ENCODE measurements at regions not wholly inside any gene's neighbourhood (a gene's known extent, or its start where the extent isn't known, plus 50 kb on each side); places are given as distances from the start of the nearest gene placed in this dataset.

DNA sequence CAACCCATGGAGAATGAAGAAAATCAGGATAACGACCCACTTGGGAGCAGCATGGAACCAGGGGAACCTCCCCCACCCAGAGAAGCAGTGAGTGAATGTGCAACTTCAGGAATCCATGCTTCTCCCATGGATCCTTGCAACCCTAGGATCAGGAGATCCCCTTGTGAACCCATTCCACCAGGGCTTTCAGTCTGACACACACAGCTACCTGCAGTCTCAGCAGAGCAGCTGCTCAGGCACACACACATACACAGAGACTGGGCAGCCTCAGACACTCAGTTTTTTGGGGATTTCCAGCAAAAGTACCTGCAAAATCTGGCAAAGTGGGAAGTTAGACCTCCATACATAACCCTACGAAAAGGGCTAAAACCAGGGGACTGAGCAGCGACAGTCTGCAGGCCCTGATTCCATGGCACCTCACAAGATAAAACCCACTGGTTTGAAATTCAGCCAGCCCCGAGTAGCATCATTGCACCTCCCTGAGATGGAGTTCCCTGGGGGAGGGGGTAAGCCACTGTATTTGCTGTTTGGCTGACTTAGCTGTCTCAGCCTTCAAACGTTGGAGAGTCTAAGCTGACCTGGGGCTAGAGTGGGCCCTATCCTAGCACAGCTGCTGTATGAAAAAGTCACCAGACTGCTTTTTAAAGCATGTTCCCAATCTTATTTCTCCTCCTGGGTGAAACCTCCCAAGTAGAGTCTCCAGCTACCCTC is 737.5 kb upstream of the NDST4 start:
- TF ChIP-seq, protein P1, sequence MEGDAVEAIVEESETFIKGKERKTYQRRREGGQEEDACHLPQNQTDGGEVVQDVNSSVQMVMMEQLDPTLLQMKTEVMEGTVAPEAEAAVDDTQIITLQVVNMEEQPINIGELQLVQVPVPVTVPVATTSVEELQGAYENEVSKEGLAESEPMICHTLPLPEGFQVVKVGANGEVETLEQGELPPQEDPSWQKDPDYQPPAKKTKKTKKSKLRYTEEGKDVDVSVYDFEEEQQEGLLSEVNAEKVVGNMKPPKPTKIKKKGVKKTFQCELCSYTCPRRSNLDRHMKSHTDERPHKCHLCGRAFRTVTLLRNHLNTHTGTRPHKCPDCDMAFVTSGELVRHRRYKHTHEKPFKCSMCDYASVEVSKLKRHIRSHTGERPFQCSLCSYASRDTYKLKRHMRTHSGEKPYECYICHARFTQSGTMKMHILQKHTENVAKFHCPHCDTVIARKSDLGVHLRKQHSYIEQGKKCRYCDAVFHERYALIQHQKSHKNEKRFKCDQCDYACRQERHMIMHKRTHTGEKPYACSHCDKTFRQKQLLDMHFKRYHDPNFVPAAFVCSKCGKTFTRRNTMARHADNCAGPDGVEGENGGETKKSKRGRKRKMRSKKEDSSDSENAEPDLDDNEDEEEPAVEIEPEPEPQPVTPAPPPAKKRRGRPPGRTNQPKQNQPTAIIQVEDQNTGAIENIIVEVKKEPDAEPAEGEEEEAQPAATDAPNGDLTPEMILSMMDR (IDR thresholded peaks at IDR 0.05), result no peak
- no peaks in the 10 kb centered on the region for H3K4me1 Mint-ChIP-seq (ENCODE audit: low read depth)
- DNase-seq, result no peak
- no peaks in the 10 kb centered on the region for H3K27me3 Mint-ChIP-seq (ENCODE audit: insufficient read depth)
- H3K27ac Mint-ChIP-seq, result no peak overlapping the region
- H3K4me3 Mint-ChIP-seq, result no peak overlapping the region
- no peaks in the 10 kb centered on the region for H3K36me3 Mint-ChIP-seq (ENCODE audit: low read depth)
- peaks cover 21% of the 10 kb centered on the region for H3K9me3 Mint-ChIP-seq

DNA sequence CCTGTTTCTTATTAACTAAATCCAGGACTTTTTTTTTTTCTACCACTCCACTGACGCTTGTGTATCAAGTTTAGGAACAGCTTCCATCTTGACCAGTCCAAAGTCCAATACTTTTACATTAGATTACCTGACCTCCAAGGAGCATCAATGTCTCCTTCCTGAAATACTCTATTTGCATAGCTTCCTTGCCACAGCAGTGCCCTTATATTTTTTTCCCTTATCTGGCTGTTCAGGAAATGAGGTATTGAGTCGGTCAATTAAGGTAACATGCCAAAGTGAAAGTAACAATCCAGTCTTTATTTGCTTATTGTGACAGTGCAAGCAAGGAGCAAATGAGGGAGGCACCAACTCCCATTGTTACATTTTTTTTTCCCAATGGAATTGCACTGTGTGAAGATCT is 730.8 kb upstream of the NDST4 start:
- Mint-ChIP-seq H3K27me3 (ENCODE audit: insufficient read depth) (no peaks in the 10 kb centered on the region), H3K4me3 (no peak overlapping the region), H3K27ac (no peak overlapping the region), H3K36me3 (ENCODE audit: low read depth) (no peaks in the 10 kb centered on the region), H3K9me3 (peaks cover 16% of the 10 kb centered on the region), H3K4me1 (ENCODE audit: low read depth) (no peaks in the 10 kb centered on the region)
- TF ChIP-seq, protein P1 (IDR thresholded peaks at IDR 0.05), result no peak
- DNase-seq, result no peak

DNA sequence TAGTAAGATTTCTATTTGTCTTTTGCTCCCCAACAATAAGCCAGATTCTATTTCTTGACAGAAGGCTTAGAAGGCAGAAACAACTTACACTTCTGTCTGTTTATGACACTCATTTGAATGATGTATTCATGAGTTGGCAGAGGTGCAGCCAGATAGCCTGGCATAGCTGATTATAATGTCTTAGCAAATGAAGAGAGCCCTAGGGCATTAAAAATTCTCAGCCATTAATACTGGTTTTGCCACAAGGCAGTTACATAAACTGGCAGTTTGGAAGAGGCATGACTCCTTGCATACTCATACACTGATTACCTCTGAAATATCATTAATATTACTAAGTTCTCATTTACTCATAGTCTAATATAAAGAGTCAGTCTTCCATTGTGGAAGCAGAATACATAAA is 728.5 kb upstream of the NDST4 start:
- H3K4me1 Mint-ChIP-seq (ENCODE audit: low read depth), result no peaks in the 10 kb centered on the region
- DNase-seq, result no peak
- no peak overlapping the region for H3K4me3 Mint-ChIP-seq

DNA sequence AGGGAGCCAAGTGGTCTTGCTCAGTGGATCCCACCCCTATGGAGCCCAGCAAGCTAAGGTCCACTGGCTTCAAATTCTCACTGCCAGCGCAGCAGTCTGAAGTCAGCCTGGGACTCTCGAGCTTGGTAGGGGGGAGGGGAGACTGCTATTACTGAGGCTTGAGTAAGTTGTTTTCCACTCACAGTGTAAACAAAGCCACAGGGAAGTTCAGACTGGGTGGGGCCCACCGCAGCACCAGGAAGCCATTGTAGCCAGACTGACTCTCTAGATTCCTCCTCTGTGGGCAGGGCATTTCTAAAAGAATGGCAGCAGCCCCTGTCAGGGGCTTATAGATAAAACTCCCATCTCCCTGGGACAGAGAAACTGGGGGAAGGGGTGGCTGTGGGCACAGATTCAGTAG is 721.0 kb upstream of the NDST4 start:
- H3K4me3 Mint-ChIP-seq, result no peak overlapping the region

More for the DNA sequence above, 728.5 kb upstream of the NDST4 start:
- Mint-ChIP-seq H3K36me3 (ENCODE audit: low read depth) (no peaks in the 10 kb centered on the region), H3K27me3 (ENCODE audit: insufficient read depth) (no peaks in the 10 kb centered on the region), H3K9me3 (peaks cover 39% of the 10 kb centered on the region), H3K27ac (no peak overlapping the region)
- TF ChIP-seq, protein P1 (IDR thresholded peaks at IDR 0.05), result no peak

DNA sequence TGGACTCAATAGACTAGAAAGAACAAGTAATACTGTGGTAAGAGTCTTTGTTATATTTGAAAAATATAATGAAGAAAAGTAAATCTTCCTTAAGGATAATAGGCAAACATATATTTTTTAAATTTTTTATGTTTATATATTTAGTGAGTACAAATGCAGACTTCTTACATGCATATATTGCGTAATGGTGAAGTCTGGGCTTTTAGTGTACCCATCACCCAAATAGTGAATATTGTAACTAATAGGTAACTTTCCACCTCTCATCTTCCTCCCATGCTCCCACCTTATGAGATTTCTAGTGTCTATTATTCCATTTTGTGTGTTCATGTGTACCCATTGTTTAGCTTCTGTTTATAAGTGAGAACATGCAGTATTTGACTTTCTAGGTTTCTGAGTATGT is 711.2 kb upstream of the NDST4 start:
- H3K4me3 Mint-ChIP-seq, result no peak overlapping the region
- no peaks in the 10 kb centered on the region; the same call in 1 of the 2 replicates for H3K36me3 Mint-ChIP-seq (ENCODE audit: low read depth)
- TF ChIP-seq, protein P1 (IDR thresholded peaks at IDR 0.05), result no peak
- H3K9me3 Mint-ChIP-seq, result peaks cover 28% of the 10 kb centered on the region
- H3K27ac Mint-ChIP-seq, result no peak overlapping the region
- no peaks in the 10 kb centered on the region for H3K4me1 Mint-ChIP-seq (ENCODE audit: low read depth)
- H3K27me3 Mint-ChIP-seq (ENCODE audit: insufficient read depth), result no peaks in the 10 kb centered on the region
- DNase-seq, result no peak

More for the DNA sequence above, 721.0 kb upstream of the NDST4 start:
- Mint-ChIP-seq H3K36me3 (ENCODE audit: low read depth) (no peaks in the 10 kb centered on the region), H3K9me3 (peaks cover 59% of the 10 kb centered on the region), H3K4me1 (ENCODE audit: low read depth) (no peaks in the 10 kb centered on the region), H3K27ac (no peak overlapping the region), H3K27me3 (ENCODE audit: insufficient read depth) (no peaks in the 10 kb centered on the region; the same call in 1 of the 2 replicates)
- no peak for DNase-seq
- TF ChIP-seq, protein P1 (IDR thresholded peaks at IDR 0.05), result no peak

Data from HFFc6 (cell line).